IMR-90 (cell line): ENCODE measurements at regions not wholly inside any gene's neighbourhood (a gene's known extent, or its start where the extent isn't known, plus 50 kb on each side); places are given as distances from the start of the nearest gene placed in this dataset.

ENCODE experiments used
- ELK1 ChIP-seq: fragments of 150-350 bp; IDR thresholded peaks from 2 replicates; pipeline ENCODE4 v1.6.1; 2016; ENCODE audit warnings: low read depth, mild to moderate bottlenecking, low read length, moderate library complexity, borderline replicate concordance
- MAFK ChIP-seq: IDR thresholded peaks from 2 replicates; pipeline ENCODE4 v1.6.1; 2012; ENCODE audit warnings: low read depth, low read length, improper control_type of control experiment
- RCOR1 ChIP-seq: IDR thresholded peaks from 2 replicates; pipeline ENCODE4 v1.6.1; 2012; ENCODE audit warnings: mild to moderate bottlenecking, low read length, improper control_type of control experiment; ENCODE audit not compliant: insufficient replicate concordance
- RFX5 ChIP-seq: IDR thresholded peaks from 2 replicates; pipeline ENCODE4 v1.8.0; 2012; ENCODE audit warnings: low read depth, mild to moderate bottlenecking, low read length, moderate library complexity

- TF ChIP-seq MAFK = no peak
- TF ChIP-seq ELK1 = no peak
- TF ChIP-seq RFX5 = no peak
- TF ChIP-seq RCOR1 = no peak
These were observed 325.3 kb downstream of the SOX9 start (continued) for GRCh38 chr17:72446118-72446517.
